AG04450 (cell line): ENCODE measurements at regions not wholly inside any gene's neighbourhood (a gene's known extent, or its start where the extent isn't known, plus 50 kb on each side); places are given as distances from the start of the nearest gene placed in this dataset.
A peak's percentile ranks its signal among the peaks of the same experiment; 100 is the strongest.

Source experiments
- CTCF ChIA-PET: fragments of 300-600, 350-600 bp; formaldehyde crosslinking; extraction: SDS; loops from one replicate; lab custom pipeline; 2022; ENCODE audit warnings: antibody characterized with exemption, inconsistent platforms; lab: Charles Lee
- POLR2A ChIA-PET: fragments of 350-600 bp; formaldehyde crosslinking; extraction: SDS; loops from one replicate; lab custom pipeline; 2021; ENCODE audit warnings: antibody characterized with exemption, inconsistent platforms; lab: Yijun Ruan, JAX
- DNase-seq: peaks from one replicate; pipeline ENCODE4 v3.0.0-alpha.2; 2011; ENCODE audit warnings: low read depth, low spot score
- H3K27ac ChIP-seq: one replicate; pipeline ENCODE4 v1.5.1; 2012; ENCODE audit warnings: low read depth, low read length, control low read depth
- H3K27me3 ChIP-seq: one replicate; pipeline ENCODE4 v1.6.0; 2012; ENCODE audit warnings: low read length; ENCODE audit not compliant: control insufficient read depth, insufficient read depth
- H3K4me3 ChIP-seq: 2 replicates; pipeline ENCODE4 v1.5.1; 2011; ENCODE audit warnings: mild to moderate bottlenecking, low read depth, low read length, control low read depth
- H3K9me3 ChIP-seq: 2 replicates; pipeline ENCODE4 v1.5.1; 2012; ENCODE audit warnings: low read length; ENCODE audit not compliant: control insufficient read depth, insufficient read depth
- CTCF ChIP-seq: IDR thresholded peaks from 2 replicates; pipeline ENCODE4 v1.5.1; 2011; ENCODE audit warnings: low read depth, low read length, control low read depth, inconsistent platforms

GRCh38 chr4:181905708-181906107 is 337.5 kb upstream of the TENM3 start:
- Histone ChIP-seq H3K4me3 (no peak overlapping the region), H3K27ac (no peak overlapping the region), H3K27me3 (no peaks in the 10 kb centered on the region), H3K9me3 (peaks cover 4% of the 10 kb centered on the region; the same call in 1 of the 2 replicates)
- no peak for DNase-seq
- no peak for TF ChIP-seq CTCF
- POLR2A ChIA-PET: no interaction called here
- CTCF ChIA-PET: interaction anchor here (0.6 to 1.1 kb wide), 2 partner anchors 19 to 117 kb away, joined by 4 read pairs; no protein-coding TSS in a partner anchor

GRCh38 chr4:181908168-181908567 is 335.0 kb upstream of the TENM3 start:
- H3K27me3 ChIP-seq: no peaks in the 10 kb centered on the region
- DNase-seq: no peak
- TF ChIP-seq CTCF: no peak
- no peak overlapping the region for H3K27ac ChIP-seq
- CTCF ChIA-PET: no interaction called here
- no peak overlapping the region for H3K4me3 ChIP-seq
- H3K9me3 ChIP-seq: peaks cover 11% of the 10 kb centered on the region; the same call in 1 of the 2 replicates
- POLR2A ChIA-PET: no interaction called here

- H3K9me3 ChIP-seq: peaks cover 14% of the 10 kb centered on the region
- DNase-seq: peak; percentile 78
- ChIA-PET POLR2A (interaction anchor here (0.6 kb wide), 1 partner anchor 225 kb away, joined by 4 read pairs; no protein-coding TSS in a partner anchor), CTCF (no interaction called here)
- no peak overlapping the region for H3K4me3 ChIP-seq
- no peaks in the 10 kb centered on the region for H3K27me3 ChIP-seq
- TF ChIP-seq CTCF: no peak
- H3K27ac ChIP-seq: no peak overlapping the region
These were observed 333.8 kb upstream of the TENM3 start for GRCh38 chr4:181909368-181909767.

GRCh38 chr4:181911420-181911819 is 331.8 kb upstream of the TENM3 start:
- peaks cover 10% of the 10 kb centered on the region for H3K9me3 ChIP-seq
- DNase-seq: peak; percentile 23
- H3K4me3 ChIP-seq: no peak overlapping the region
- no peaks in the 10 kb centered on the region for H3K27me3 ChIP-seq
- no peak overlapping the region for H3K27ac ChIP-seq
- POLR2A ChIA-PET: no interaction called here
- TF ChIP-seq CTCF: peak; percentile 18; the same call in 1 of the 2 replicates
- CTCF ChIA-PET: interaction anchor here (0.5 kb wide), 1 partner anchor 1339 kb away, joined by 5 read pairs; no protein-coding TSS in a partner anchor

GRCh38 chr4:181933471-181933870 is 309.7 kb upstream of the TENM3 start:
- ChIA-PET POLR2A (no interaction called here), CTCF (no interaction called here)
- DNase-seq: no peak
- no peak overlapping the region for H3K27ac ChIP-seq
- no peaks in the 10 kb centered on the region for H3K9me3 ChIP-seq
- no peaks in the 10 kb centered on the region for H3K27me3 ChIP-seq
- no peak overlapping the region for H3K4me3 ChIP-seq
- no peak for TF ChIP-seq CTCF
